IMR-90 (cell line): ENCODE measurements at regions not wholly inside any gene's neighbourhood (a gene's known extent, or its start where the extent isn't known, plus 50 kb on each side); places are given as distances from the start of the nearest gene placed in this dataset.

Experiments
- ATAC-seq: fragments of 200-7000 bp; cut with Tn5 transposase; 2 replicates; pipeline ENCODE4 v1.9.1; 2020; ENCODE audit warnings: low read depth, mild to moderate bottlenecking, moderate library complexity
- BruUV-seq: library from RNA; stranded (reverse); fragments of 400-500 nt; replicated peaks from 2 replicates; lab custom pipeline; 2021; lab: Mats Ljungman, UMichigan
- CTCF ChIA-PET: fragments of 300-600 bp; formaldehyde crosslinking; extraction: SDS; loops from one replicate; lab custom pipeline; 2021; ENCODE audit warnings: antibody characterized with exemption; lab: Yijun Ruan, JAX
- POLR2A ChIA-PET: fragments of 300-600 bp; sonication (Branson Sonifier 250); formaldehyde crosslinking; loops from one replicate; lab custom pipeline; 2022; ENCODE audit warnings: antibody characterized with exemption; ENCODE audit not compliant: unreplicated experiment; lab: Charles Lee
- DNase-seq: peaks from one replicate; pipeline ENCODE4 v3.0.0; 2013
- H2AFZ ChIP-seq: replicated peaks from 2 replicates; pipeline ENCODE3; 2013; ENCODE audit warnings: low read length, mild to moderate bottlenecking; ENCODE audit not compliant: poor library complexity
- H2AK5ac ChIP-seq: 2 replicates; pipeline ENCODE4 v1.6.1; 2013; ENCODE audit warnings: low read depth, low read length, inconsistent platforms
- H2AK9ac ChIP-seq: replicated peaks from 2 replicates; pipeline ENCODE3; 2013; ENCODE audit warnings: mild to moderate bottlenecking, low read depth, low read length, moderate library complexity; ENCODE audit not compliant: poor library complexity
- H2BK120ac ChIP-seq: 2 replicates; pipeline ENCODE4 v1.6.1; 2013; ENCODE audit warnings: low read depth, low read length, inconsistent platforms
- H2BK15ac ChIP-seq: 3 replicates; pipeline ENCODE4 v1.6.1; 2013; ENCODE audit warnings: low read depth, low read length, inconsistent platforms
- H2BK20ac ChIP-seq: 2 replicates; pipeline ENCODE4 v1.6.1; 2013; ENCODE audit warnings: low read depth, mild to moderate bottlenecking, inconsistent platforms, low read length, moderate library complexity
- H2BK5ac ChIP-seq: 2 replicates; pipeline ENCODE4 v1.6.1; 2013; ENCODE audit warnings: mild to moderate bottlenecking, low read depth, low read length, inconsistent platforms; ENCODE audit not compliant: poor library complexity, severe bottlenecking
- H3K14ac ChIP-seq: replicated peaks from 2 replicates; pipeline ENCODE4 v1.6.1; 2013; ENCODE audit warnings: low read depth, low read length, inconsistent platforms
- H3K18ac ChIP-seq: 2 replicates; pipeline ENCODE4 v1.6.1; 2013; ENCODE audit warnings: low read depth, low read length, control low read depth
- H3K23ac ChIP-seq: 2 replicates; pipeline ENCODE4 v1.6.1; 2013; ENCODE audit warnings: low read depth, low read length, inconsistent platforms
- H3K27ac ChIP-seq: 2 replicates; pipeline ENCODE4 v1.5.1; 2013; ENCODE audit warnings: mild to moderate bottlenecking, control low read depth, low read length; ENCODE audit not compliant: insufficient read depth
- H3K27me3 ChIP-seq: 2 replicates; pipeline ENCODE4 v1.6.1; 2013; ENCODE audit warnings: low read length; ENCODE audit not compliant: control insufficient read depth, insufficient read depth
- H3K36me3 ChIP-seq: 2 replicates; pipeline ENCODE4 v1.6.1; 2013; ENCODE audit warnings: low read length, mixed read lengths; ENCODE audit not compliant: control insufficient read depth, insufficient read depth
- H3K4ac ChIP-seq: 2 replicates; pipeline ENCODE4 v1.6.1; 2013; ENCODE audit warnings: low read depth, low read length, inconsistent platforms
- H3K4me1 ChIP-seq: 2 replicates; pipeline ENCODE4 v1.6.1; 2013; ENCODE audit warnings: low read length, mixed read lengths; ENCODE audit not compliant: control insufficient read depth, insufficient read depth
- H3K4me2 ChIP-seq: 2 replicates; pipeline ENCODE4 v1.6.1; 2013; ENCODE audit warnings: low read depth, mild to moderate bottlenecking, control low read depth, low read length, moderate library complexity
- H3K4me3 ChIP-seq: 2 replicates; pipeline ENCODE4 v1.5.1; 2013; ENCODE audit warnings: low read depth, mild to moderate bottlenecking, control low read depth, low read length, moderate library complexity; ENCODE audit not compliant: insufficient read depth
- H3K56ac ChIP-seq: 2 replicates; pipeline ENCODE4 v1.6.1; 2013; ENCODE audit warnings: low read length, inconsistent platforms; ENCODE audit not compliant: insufficient read depth; ENCODE audit errors: extremely low read depth
- H3K79me1 ChIP-seq, 2 experiments: 2 replicates each; pipeline ENCODE4 v1.6.1; 2013; ENCODE audit warnings: low read length in 2 of 2, inconsistent platforms in 1 of 2, low read depth in 1 of 2
- H3K9ac ChIP-seq: 2 replicates; pipeline ENCODE4 v1.6.1; 2013; ENCODE audit warnings: low read depth, low read length, control low read depth
- H3K9me1 ChIP-seq: 2 replicates; pipeline ENCODE4 v1.6.1; 2013; ENCODE audit warnings: low read length, inconsistent platforms; ENCODE audit not compliant: insufficient read depth
- H3K9me3 ChIP-seq: 2 replicates; pipeline ENCODE4 v1.6.1; 2013; ENCODE audit warnings: low read length; ENCODE audit not compliant: control insufficient read depth, insufficient read depth
- H4K20me1 ChIP-seq: 2 replicates; pipeline ENCODE4 v1.6.1; 2013; ENCODE audit warnings: low read length, inconsistent platforms; ENCODE audit not compliant: insufficient read depth
- H4K5ac ChIP-seq: 2 replicates; pipeline ENCODE4 v1.6.1; 2013; ENCODE audit warnings: mild to moderate bottlenecking, low read depth, low read length, control low read depth
- H4K8ac ChIP-seq, 2 experiments: 2 replicates each; pipeline ENCODE4 v1.6.1; 2013; ENCODE audit warnings: low read depth in 2 of 2, low read length in 2 of 2, control low read depth in 1 of 2, inconsistent platforms in 1 of 2
- H4K91ac ChIP-seq: 2 replicates; pipeline ENCODE4 v1.6.1; 2013; ENCODE audit warnings: low read depth, low read length, inconsistent platforms; ENCODE audit not compliant: insufficient read depth
- BHLHE40 ChIP-seq: fragments of 150-350 bp; IDR thresholded peaks from 2 replicates; pipeline ENCODE4 v1.6.1; 2016; ENCODE audit warnings: mild to moderate bottlenecking, low read depth, low read length
- CHD1 ChIP-seq: IDR thresholded peaks from 2 replicates; pipeline ENCODE4 v1.6.1; 2012; ENCODE audit warnings: low read depth, low read length, improper control_type of control experiment
- CTCF ChIP-seq: conservative IDR thresholded peaks from 2 replicates; pipeline ENCODE4 v1.5.1; 2012; ENCODE audit warnings: mild to moderate bottlenecking, low read depth, low read length, improper control_type of control experiment
- ELK1 ChIP-seq: fragments of 150-350 bp; IDR thresholded peaks from 2 replicates; pipeline ENCODE4 v1.6.1; 2016; ENCODE audit warnings: low read depth, mild to moderate bottlenecking, low read length, moderate library complexity, borderline replicate concordance
- FOS ChIP-seq: fragments of 150-350 bp; IDR thresholded peaks from 2 replicates; pipeline ENCODE4 v1.6.1; 2016; ENCODE audit warnings: low read depth, low read length
- MAFK ChIP-seq: IDR thresholded peaks from 2 replicates; pipeline ENCODE4 v1.6.1; 2012; ENCODE audit warnings: low read depth, low read length, improper control_type of control experiment
- MAZ ChIP-seq: IDR thresholded peaks from 2 replicates; pipeline ENCODE4 v1.6.1; 2012; ENCODE audit warnings: low read depth, mild to moderate bottlenecking, low read length, improper control_type of control experiment, moderate library complexity, borderline replicate concordance
- MXI1 ChIP-seq: IDR thresholded peaks from 2 replicates; pipeline ENCODE4 v1.6.1; 2012; ENCODE audit warnings: low read depth, mild to moderate bottlenecking, low read length, moderate library complexity, borderline replicate concordance
- NFE2L2 ChIP-seq: fragments of 150-350 bp; IDR thresholded peaks from 2 replicates; pipeline ENCODE4 v1.6.1; 2016; ENCODE audit warnings: low read depth, mild to moderate bottlenecking, low read length
- POLR2A ChIP-seq: IDR thresholded peaks from 2 replicates; pipeline ENCODE4 v1.6.1; 2012; ENCODE audit warnings: mild to moderate bottlenecking, low read depth, low read length
- RCOR1 ChIP-seq: IDR thresholded peaks from 2 replicates; pipeline ENCODE4 v1.6.1; 2012; ENCODE audit warnings: mild to moderate bottlenecking, low read length, improper control_type of control experiment; ENCODE audit not compliant: insufficient replicate concordance
- RFX5 ChIP-seq: IDR thresholded peaks from 2 replicates; pipeline ENCODE4 v1.8.0; 2012; ENCODE audit warnings: low read depth, mild to moderate bottlenecking, low read length, moderate library complexity
- SMC3 ChIP-seq: fragments of 150-350 bp; IDR thresholded peaks from 2 replicates; pipeline ENCODE4 v1.6.1; 2016; ENCODE audit warnings: low read depth, mild to moderate bottlenecking, antibody characterized with exemption, low read length, moderate library complexity
- USF2 ChIP-seq: fragments of 150-350 bp; IDR thresholded peaks from 2 replicates; pipeline ENCODE4 v1.6.1; 2017; ENCODE audit warnings: mild to moderate bottlenecking, antibody characterized with exemption, low read length, low read depth
- WGBS, 2 experiments: methylation state at CpG; one replicate each; pipeline versions ENCODE4 v1.1.5 to v1.1.7; 2013; ENCODE audit warnings: missing lambda C conversion rate in 2 of 2; ENCODE audit not compliant: insufficient read length in 1 of 2; ENCODE audit errors: extremely low coverage in 2 of 2; 5-methylcytosine and 5-hydroxymethylcytosine counted together
- dilution Hi-C: fragments of 300-500 bp; cut with HindIII; formaldehyde crosslinking; loops from one replicate; pipeline ENCODE4 v1.14.3; 2018; ENCODE audit warnings: low sequenced_read_pairs; ENCODE audit not compliant: unreplicated experiment
- in situ Hi-C: fragments of 300-500 bp; cut with MboI; formaldehyde crosslinking; loops from 3 replicates; pipeline ENCODE4 v1.14.3; 2019; ENCODE audit warnings: low sequenced_read_pairs, inconsistent platforms, mixed read lengths
- intact Hi-C: fragments of 100-400 bp; cut with micrococcal nuclease; formaldehyde crosslinking; loops from 2 replicates; pipeline ENCODE4 v1.10.0; 2022

GRCh38 chr4:82216219-82216618 lies 157.6 kb downstream of the HNRNPD start:
- no CpG with 5 or more reads among the region's 2 CpGs for WGBS, 2 experiments
- H4K5ac ChIP-seq = no peak overlapping the region
- H2BK120ac ChIP-seq = no peak overlapping the region
- no peaks in the 10 kb centered on the region for H3K79me1 ChIP-seq
- no TSS peak for BruUV-seq
- H4K8ac ChIP-seq = no peak overlapping the region
- no peaks in the 10 kb centered on the region for H4K20me1 ChIP-seq
- no peak overlapping the region for H3K27ac ChIP-seq
- in situ Hi-C loops = no loop called here
- H2AFZ ChIP-seq = no peak overlapping the region
- no peaks in the 10 kb centered on the region; the same call in 1 of the 2 replicates for H3K27me3 ChIP-seq
- ChIA-PET CTCF (no interaction called here), POLR2A (no interaction called here)
- intact Hi-C loops = no loop called here
- H3K36me3 ChIP-seq = no peaks in the 10 kb centered on the region
- no peak overlapping the region for H3K4ac ChIP-seq
- H2AK9ac ChIP-seq = no peak overlapping the region
- H3K23ac ChIP-seq = no peak overlapping the region
- dilution Hi-C loops = no loop called here
- H3K9ac ChIP-seq = no peak overlapping the region
- no peaks in the 10 kb centered on the region for H3K9me1 ChIP-seq
- no peak overlapping the region for H4K91ac ChIP-seq
- H3K4me1 ChIP-seq = no peaks in the 10 kb centered on the region
- DNase-seq = no peak
- no peak overlapping the region for H2BK5ac ChIP-seq
- TF ChIP-seq MXI1 = no peak
- TF ChIP-seq NFE2L2 = no peak
- TF ChIP-seq MAZ = no peak
- TF ChIP-seq ELK1 = no peak
- TF ChIP-seq BHLHE40 = no peak
- TF ChIP-seq POLR2A = no peak
- no peak for TF ChIP-seq USF2
- TF ChIP-seq RCOR1 = no peak
- no peak for TF ChIP-seq SMC3
- TF ChIP-seq MAFK = no peak
- no peak for TF ChIP-seq FOS
- no peak for TF ChIP-seq CTCF
- TF ChIP-seq RFX5 = no peak
- no peak for TF ChIP-seq CHD1
- H2BK15ac ChIP-seq = no peak overlapping the region
- ATAC-seq = no peak
- no peak overlapping the region for H2AK5ac ChIP-seq
- no peak overlapping the region for H3K18ac ChIP-seq
- no peak overlapping the region for H3K4me2 ChIP-seq
- no peaks in the 10 kb centered on the region for H3K9me3 ChIP-seq
- H3K4me3 ChIP-seq = no peak overlapping the region
- H3K56ac ChIP-seq = no peak overlapping the region
- H3K14ac ChIP-seq = no peak overlapping the region
- no peak overlapping the region for H2BK20ac ChIP-seq
